Hypothalamus (tissue), 51 donors: ENCODE measurements at regions not wholly inside any gene's neighbourhood (a gene's known extent, or its start where the extent isn't known, plus 50 kb on each side); places are given as distances from the start of the nearest gene placed in this dataset.
"Not testable (repeated sequence)": the region's sequence is repeated elsewhere in the genome, so short reads cannot be mapped to it uniquely, and the experiment has no call there.

Source experiments
- DNase-seq, 51 donors: peaks; one replicate each; lab custom pipeline; 2025; lab: John Stamatoyannopoulos, UW

GRCh38 chr16:26567356-26567755 is 499.4 kb upstream of the C16orf82 start:
- DNase-seq: no peak

- DNase-seq: peak in 13 of 51 donors; percentile 0 to 15 (median 4)
These were observed 496.9 kb upstream of the C16orf82 start for GRCh38 chr16:26569793-26570192.

GRCh38 chr16:26578748-26579147 is 488.0 kb upstream of the C16orf82 start:
- no peak for DNase-seq

GRCh38 chr16:26583803-26584202 is 482.9 kb upstream of the C16orf82 start:
- no peak for DNase-seq

GRCh38 chr16:26593700-26594099 is 473.0 kb upstream of the C16orf82 start:
- DNase-seq: no peak

GRCh38 chr16:26594666-26595065 is 472.1 kb upstream of the C16orf82 start:
- DNase-seq: no peak

- DNase-seq: no peak
These were observed 471.5 kb upstream of the C16orf82 start for GRCh38 chr16:26595199-26595598.

GRCh38 chr16:26596033-26596432 is 470.7 kb upstream of the C16orf82 start:
- not testable (repeated sequence) for DNase-seq

GRCh38 chr16:26598061-26598460 is 468.7 kb upstream of the C16orf82 start:
- DNase-seq: peak in 1 of 51 donors; percentile 23

- DNase-seq: no peak
These were observed 467.5 kb upstream of the C16orf82 start for GRCh38 chr16:26598998-26599784.

GRCh38 chr16:26599785-26600104 is 467.0 kb upstream of the C16orf82 start:
- no peak for DNase-seq

GRCh38 chr16:26601335-26601734 is 465.4 kb upstream of the C16orf82 start:
- DNase-seq: no peak

- DNase-seq: no peak
These were observed 461.0 kb upstream of the C16orf82 start for GRCh38 chr16:26605626-26606271.

GRCh38 chr16:26606381-26607150 is 460.2 kb upstream of the C16orf82 start:
- DNase-seq: no peak

GRCh38 chr16:26614237-26614841 is 452.4 kb upstream of the C16orf82 start:
- peak in 12 of 51 donors; percentile 2 to 32 (median 12) for DNase-seq

GRCh38 chr16:26623442-26623841 is 443.3 kb upstream of the C16orf82 start:
- DNase-seq: no peak

GRCh38 chr16:26627958-26628357 is 438.8 kb upstream of the C16orf82 start:
- no peak for DNase-seq

GRCh38 chr16:26631365-26631764 is 435.4 kb upstream of the C16orf82 start:
- not testable (repeated sequence) for DNase-seq

GRCh38 chr16:26642047-26642664 is 424.6 kb upstream of the C16orf82 start:
- DNase-seq: no peak

- peak in 1 of 51 donors; percentile 6 for DNase-seq
These were observed 423.2 kb upstream of the C16orf82 start for GRCh38 chr16:26643519-26643918.
